GM18907 (cell line): ENCODE measurements at regions not wholly inside any gene's neighbourhood (a gene's known extent, or its start where the extent isn't known, plus 50 kb on each side); places are given as distances from the start of the nearest gene placed in this dataset.
"Not testable (repeated sequence)": the region's sequence is repeated elsewhere in the genome, so short reads cannot be mapped to it uniquely, and the experiment has no call there.

Source experiments
- ATAC-seq: cut with Tn5 transposase; IDR thresholded peaks from one replicate; pipeline ENCODE4 v1.9.1; 2021; ENCODE audit warnings: mild to moderate bottlenecking, moderate library complexity; ENCODE audit not compliant: unreplicated experiment

- not testable (repeated sequence) for ATAC-seq
These were observed 357.5 kb downstream of the CNTNAP3B start for GRCh38 chr9:41771693-41772092.

DNA sequence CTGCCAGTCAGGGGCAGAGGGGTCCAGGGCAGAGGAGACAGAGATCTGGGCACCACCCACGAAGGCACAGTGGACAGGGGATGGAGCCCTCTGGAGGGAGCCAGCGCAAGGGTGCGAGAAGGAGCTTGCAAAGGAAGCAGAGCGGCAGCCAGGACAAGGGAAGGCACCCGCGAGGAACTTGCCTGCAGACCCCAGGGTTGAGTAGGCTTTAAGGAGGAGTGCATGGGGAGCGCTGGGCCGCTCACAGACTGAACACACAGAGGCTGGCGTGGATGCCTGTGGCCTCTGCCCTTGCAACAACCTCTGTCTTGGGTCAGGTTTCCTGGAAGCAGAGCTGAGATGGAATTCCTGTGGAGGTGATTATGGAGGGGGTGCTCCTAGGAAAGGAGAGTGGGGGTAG, 374.4 kb downstream of the CNTNAP3B start:
- not testable (repeated sequence) for ATAC-seq

- not testable (repeated sequence) for ATAC-seq
These were observed 374.8 kb downstream of the CNTNAP3B start for GRCh38 chr9:41754403-41754802.

DNA sequence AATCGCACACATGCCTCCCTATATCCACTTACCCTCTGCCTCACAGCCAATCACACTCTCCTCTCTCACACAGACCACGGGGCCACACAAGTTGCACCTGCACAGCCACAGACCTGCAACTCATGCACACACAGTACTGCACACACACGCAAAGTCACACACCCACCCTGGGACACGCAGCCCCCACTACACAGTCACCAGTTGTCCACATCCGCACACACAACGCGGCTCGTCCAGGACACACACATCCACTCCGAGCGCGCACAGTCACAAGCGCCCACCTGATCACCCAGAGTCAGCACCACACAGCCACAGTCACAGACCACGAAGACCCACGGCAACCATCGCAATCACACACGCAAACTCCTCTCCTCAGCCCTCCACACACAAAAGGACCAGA, 387.3 kb downstream of the CNTNAP3B start:
- ATAC-seq: not testable (repeated sequence)

- ATAC-seq: not testable (repeated sequence)
These were observed 388.1 kb downstream of the CNTNAP3B start for GRCh38 chr9:41741173-41741572.

GRCh38 chr9:41738681-41739080, 390.5 kb downstream of the CNTNAP3B start:
- not testable (repeated sequence) for ATAC-seq

DNA sequence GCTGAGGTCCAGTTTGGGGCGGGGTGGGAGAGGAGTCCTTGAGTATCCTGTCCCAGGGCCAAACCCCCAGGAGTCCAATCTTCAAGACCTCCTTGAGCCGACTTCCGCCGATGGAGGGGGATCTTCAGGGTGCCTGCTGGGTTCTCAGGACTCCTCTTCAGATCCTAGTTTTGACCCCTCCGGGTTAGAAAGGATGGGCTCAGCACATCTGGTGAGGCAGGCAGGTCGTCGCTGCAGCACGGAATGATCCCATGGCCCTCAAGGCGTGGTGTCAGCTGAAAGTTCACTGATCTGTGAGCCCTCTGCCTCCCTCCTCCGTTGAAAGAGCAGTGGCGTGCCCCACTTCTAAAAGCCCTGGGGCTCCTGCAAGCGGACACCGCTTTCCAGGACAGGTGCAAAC, 430.0 kb downstream of the CNTNAP3B start:
- not testable (repeated sequence) for ATAC-seq

DNA sequence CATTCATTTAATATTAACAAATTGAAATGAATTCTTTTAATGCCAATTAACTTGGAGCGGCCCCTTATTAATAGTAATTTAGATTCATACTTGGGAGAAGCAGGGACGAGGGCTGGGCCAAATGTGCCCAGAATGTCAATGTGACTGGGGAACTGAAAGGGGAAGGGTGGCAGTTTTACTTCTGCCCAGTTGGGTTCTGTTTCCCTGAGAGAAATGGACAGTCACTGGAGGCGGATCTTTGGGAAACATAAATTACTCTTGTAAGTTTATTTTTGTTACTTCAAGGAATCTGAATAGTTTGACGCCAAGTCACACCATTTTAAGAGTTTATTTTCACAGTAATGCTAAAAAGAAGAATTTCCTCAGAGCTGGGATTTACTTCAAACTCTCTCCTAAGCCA, 432.1 kb downstream of the CNTNAP3B start:
- ATAC-seq: not testable (repeated sequence)

DNA sequence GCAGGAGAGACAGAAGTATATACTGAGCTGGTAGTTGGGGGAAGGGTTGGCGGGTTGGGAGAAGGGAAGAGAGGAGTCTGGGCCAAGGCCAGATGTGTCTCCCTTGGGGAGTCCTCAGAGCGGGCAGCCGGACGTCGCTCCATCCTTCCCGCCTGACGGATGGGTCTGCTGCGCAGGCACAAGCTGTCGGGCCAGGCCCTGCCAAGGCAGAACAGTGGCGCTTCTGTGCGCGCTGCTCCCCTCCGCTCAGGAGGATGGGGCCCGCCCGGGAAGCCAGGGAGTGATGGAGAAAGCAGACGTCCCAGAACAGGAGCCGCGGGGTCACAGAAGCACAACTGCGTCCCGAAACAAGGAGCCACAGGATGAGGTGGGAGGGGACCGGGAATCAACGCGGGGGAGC, 449.9 kb downstream of the CNTNAP3B start:
- ATAC-seq: not testable (repeated sequence)

- ATAC-seq: not testable (repeated sequence)
These were observed 465.7 kb downstream of the CNTNAP3B start for GRCh38 chr9:41663497-41664036.

GRCh38 chr9:41658706-41659105, 469.6 kb upstream of the ZNG1F start:
- ATAC-seq: not testable (repeated sequence)

DNA sequence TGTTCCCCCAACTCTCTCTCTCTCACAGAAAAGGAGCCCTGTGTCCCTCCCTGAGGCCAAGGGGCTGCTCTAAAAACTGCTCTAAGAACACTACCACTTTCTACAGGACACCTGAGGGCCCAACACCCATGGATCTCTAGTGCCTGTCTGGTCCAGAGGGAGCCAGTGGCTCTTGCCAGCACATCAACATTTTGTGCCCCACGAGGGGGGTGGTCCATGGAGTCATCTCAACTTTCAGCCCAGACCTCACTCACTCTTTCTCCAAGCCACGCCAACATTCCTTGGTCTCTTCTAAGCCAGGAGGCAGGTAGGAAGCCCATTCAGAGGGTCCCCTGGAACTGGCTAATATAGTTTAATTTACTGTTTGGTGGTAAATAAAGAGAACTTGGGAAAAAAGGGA, 469.0 kb upstream of the ZNG1F start:
- not testable (repeated sequence) for ATAC-seq

GRCh38 chr9:41657141-41657540, 468.0 kb upstream of the ZNG1F start:
- ATAC-seq: not testable (repeated sequence)

DNA sequence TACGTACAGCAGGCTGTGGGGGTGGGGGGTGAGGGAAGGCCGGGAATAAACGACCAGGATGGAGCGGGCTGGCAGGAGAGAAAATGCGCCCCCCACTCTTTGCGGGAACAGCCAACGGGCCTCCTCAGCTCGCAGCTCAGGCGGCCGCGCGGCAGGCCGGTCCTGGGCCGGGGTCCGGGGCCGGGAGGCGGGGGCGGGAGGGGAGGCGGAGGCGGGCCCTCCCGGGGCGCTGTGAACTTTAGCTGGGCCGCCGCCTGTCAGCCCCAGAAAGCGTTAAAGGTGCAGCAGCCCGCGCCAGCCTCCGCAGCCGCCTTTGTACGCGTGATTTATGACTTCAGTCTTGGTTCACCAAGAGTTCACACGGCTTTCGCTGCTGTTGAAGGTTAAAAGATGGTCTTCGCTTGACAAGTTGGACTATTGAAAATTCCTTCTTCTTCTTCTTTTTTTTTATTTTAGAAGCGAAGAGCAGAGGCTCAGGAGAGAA, 466.0 kb upstream of the ZNG1F start:
- not testable (repeated sequence) for ATAC-seq

GRCh38 chr9:41654349-41654748, 465.2 kb upstream of the ZNG1F start:
- ATAC-seq: not testable (repeated sequence)

GRCh38 chr9:41653560-41654340, 464.6 kb upstream of the ZNG1F start:
- ATAC-seq: not testable (repeated sequence)

DNA sequence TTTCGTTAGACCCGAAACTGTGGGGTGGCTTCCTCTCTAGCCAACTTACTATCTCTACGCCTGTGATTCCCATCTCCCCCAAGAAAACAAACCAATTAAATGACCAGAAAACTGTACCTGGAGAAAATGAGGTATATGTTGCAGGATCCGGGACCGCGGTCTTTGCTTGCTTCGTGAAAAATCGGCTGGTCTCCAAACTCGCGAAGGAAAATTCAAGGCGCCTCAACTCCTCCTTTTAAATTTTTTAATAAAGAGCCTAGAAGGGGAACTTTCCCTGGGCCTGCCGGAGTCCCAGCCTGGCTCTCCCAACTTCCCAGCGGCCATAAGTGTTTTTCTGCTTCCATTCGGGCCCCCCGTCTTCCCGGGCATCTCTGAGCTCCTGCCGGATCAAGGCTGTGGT, 463.7 kb upstream of the ZNG1F start:
- ATAC-seq: not testable (repeated sequence)

DNA sequence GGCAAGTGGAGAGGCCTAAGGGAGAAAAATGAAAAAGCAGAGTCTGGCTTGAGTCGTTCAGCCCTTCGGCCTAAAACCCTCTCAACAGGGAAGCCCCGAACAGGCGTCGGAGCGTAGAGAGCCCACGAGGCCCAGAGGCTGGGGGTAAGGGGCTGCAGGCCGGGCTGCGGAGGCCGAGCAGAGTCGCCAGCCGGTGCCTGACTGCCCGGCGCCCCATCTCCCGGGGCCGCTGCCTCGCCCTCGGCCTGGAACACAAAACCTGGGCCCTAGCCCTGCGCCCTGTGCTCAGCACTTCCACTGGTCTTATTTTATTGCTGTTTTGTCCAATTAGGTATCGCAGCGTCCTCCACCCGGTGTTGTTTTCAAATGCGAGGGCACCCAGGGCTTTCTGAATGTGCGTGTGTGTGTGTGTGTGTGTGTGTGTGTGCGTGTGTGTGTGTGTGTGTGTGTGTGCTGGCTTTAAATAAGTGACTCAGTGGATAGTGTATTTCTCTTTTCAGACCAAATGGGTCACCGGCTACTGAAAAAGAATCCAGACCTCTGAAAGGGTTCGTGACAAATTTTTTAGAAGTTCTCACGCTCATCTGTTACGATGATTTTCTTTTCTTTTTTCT, 463.1 kb upstream of the ZNG1F start:
- ATAC-seq: not testable (repeated sequence)

- ATAC-seq: not testable (repeated sequence)
These were observed 461.0 kb upstream of the ZNG1F start for GRCh38 chr9:41650086-41650485.

DNA sequence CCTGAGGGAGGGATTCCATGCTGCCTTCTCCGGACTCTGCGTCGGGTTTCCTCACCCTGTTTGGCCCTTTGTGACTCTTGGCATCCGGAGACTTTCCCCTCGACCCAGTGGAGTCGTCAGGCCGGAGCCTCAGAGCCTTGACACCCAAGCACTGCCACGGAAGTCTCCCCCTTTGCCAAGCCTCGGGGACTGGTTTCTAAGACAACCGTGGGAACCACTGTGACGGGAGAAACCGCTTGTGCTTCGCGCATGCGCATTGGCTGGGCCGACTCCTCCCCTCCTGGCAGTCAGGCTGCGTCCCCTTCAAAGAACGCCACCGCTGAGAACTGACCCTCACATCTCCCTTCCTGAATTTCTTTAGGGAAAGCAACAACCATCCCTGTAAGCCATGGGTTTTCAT, 459.4 kb upstream of the ZNG1F start:
- not testable (repeated sequence) for ATAC-seq

GRCh38 chr9:41646246-41646645, 457.1 kb upstream of the ZNG1F start:
- ATAC-seq: not testable (repeated sequence)
